Testis (tissue), 2 donors: ENCODE measurements at regions not wholly inside any gene's neighbourhood (a gene's known extent, or its start where the extent isn't known, plus 50 kb on each side); places are given as distances from the start of the nearest gene placed in this dataset.

ENCODE experiments used
- POLR2A ChIP-seq: fragments of 450-650 bp; IDR thresholded peaks from one replicate; pipeline ENCODE4 v1.6.1; 2017; ENCODE audit warnings: antibody characterized with exemption, mild to moderate bottlenecking, moderate library complexity
- TF ChIP-seq, protein P1 (sequence below), 3 experiments: fragments of 450-650 bp in 2 of 3; fragments of 200-600 bp in 1 of 3; sonication (generic) in 1 of 3; IDR thresholded peaks; one replicate each; pipeline ENCODE4 v1.5.1; 2016 to 2019; ENCODE audit warnings: antibody characterized with exemption in 3 of 3, mild to moderate bottlenecking in 2 of 3, moderate library complexity in 1 of 3

GRCh38 chr3:88668180-88668579 is 439.2 kb upstream of the EPHA3 start:
- TF ChIP-seq, protein P1, sequence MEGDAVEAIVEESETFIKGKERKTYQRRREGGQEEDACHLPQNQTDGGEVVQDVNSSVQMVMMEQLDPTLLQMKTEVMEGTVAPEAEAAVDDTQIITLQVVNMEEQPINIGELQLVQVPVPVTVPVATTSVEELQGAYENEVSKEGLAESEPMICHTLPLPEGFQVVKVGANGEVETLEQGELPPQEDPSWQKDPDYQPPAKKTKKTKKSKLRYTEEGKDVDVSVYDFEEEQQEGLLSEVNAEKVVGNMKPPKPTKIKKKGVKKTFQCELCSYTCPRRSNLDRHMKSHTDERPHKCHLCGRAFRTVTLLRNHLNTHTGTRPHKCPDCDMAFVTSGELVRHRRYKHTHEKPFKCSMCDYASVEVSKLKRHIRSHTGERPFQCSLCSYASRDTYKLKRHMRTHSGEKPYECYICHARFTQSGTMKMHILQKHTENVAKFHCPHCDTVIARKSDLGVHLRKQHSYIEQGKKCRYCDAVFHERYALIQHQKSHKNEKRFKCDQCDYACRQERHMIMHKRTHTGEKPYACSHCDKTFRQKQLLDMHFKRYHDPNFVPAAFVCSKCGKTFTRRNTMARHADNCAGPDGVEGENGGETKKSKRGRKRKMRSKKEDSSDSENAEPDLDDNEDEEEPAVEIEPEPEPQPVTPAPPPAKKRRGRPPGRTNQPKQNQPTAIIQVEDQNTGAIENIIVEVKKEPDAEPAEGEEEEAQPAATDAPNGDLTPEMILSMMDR (IDR thresholded peaks at IDR 0.05): no peak
- no peak for TF ChIP-seq POLR2A
